ENCODE measurements at regions not wholly inside any gene's neighbourhood (a gene's known extent, or its start where the extent isn't known, plus 50 kb on each side); places are given as distances from the start of the nearest gene placed in this dataset.

DNA sequence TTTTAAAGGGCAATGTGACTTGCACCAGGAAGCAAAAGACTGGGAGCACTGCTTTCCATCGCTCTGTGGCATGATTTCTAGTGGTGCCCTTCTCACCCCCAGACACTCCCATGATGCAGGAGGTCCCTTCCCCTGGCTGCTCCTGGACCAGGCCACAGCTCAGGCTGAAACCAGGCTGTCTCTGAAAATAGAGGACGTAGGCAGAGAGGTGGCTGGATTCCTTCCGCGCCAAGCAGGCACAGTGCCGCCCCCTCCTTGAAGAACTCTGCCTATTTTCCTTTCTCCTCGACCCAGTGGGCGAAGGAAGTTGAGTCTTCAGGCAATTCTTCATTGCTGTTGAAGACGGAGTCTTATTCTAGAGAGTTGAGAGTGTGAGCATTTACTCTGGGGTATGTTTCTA, 489.4 kb upstream of the TBL1XR1 start (continued):
- TF ChIP-seq CHD7 (IDR thresholded peaks at IDR 0.05; ENCODE audit: insufficient replicate concordance, low read length) = no peak
- TF ChIP-seq EP300 (IDR thresholded peaks at IDR 0.05; ENCODE audit: borderline replicate concordance in 1 of 2, low read depth in 2 of 2, low read length in 2 of 2) = no peak
- no peak for TF ChIP-seq SRF (IDR thresholded peaks at IDR 0.05; ENCODE audit: low read depth, low read length)
- no peak for TF ChIP-seq HDAC2 (IDR thresholded peaks at IDR 0.05; ENCODE audit: borderline replicate concordance in 1 of 2, low read depth in 2 of 2, low read length in 2 of 2)
- TF ChIP-seq TBP (IDR thresholded peaks at IDR 0.05; ENCODE audit: low read depth, low read length) = no peak
- TF ChIP-seq CTBP2 (IDR thresholded peaks at IDR 0.05; ENCODE audit: borderline replicate concordance, insufficient read depth, insufficient read length, low read length) = no peak
- no peak for TF ChIP-seq POLR2AphosphoS5 (IDR thresholded peaks at IDR 0.05; ENCODE audit: low read depth, low read length)
- no peak for TF ChIP-seq BRCA1 (IDR thresholded peaks at IDR 0.05; ENCODE audit: low read depth, low read length)
